ENCODE measurements at regions not wholly inside any gene's neighbourhood (a gene's known extent, or its start where the extent isn't known, plus 50 kb on each side); places are given as distances from the start of the nearest gene placed in this dataset.
A peak's percentile ranks its signal among the peaks of the same experiment; 100 is the strongest.

- DNase-seq (ENCODE audit: low read depth, low spot score), result no peak
- in situ Hi-C loops (cut with HindIII; ENCODE audit: low pct_unique_long_range_greater_than_20kb, low sequenced_read_pairs), result no loop called here
Measured at GRCh38 chr4:132958457-132959263, 190.4 kb upstream of the PCDH10 start.

- in situ Hi-C loops (cut with HindIII; ENCODE audit: low pct_unique_long_range_greater_than_20kb, low sequenced_read_pairs), result no loop called here
- DNase-seq (ENCODE audit: low read depth, low spot score), result no peak
Measured at GRCh38 chr4:132981611-132982010, 167.5 kb upstream of the PCDH10 start.

- in situ Hi-C loops (cut with HindIII; ENCODE audit: low pct_unique_long_range_greater_than_20kb, low sequenced_read_pairs), result no loop called here
- no peak for DNase-seq (ENCODE audit: low read depth, low spot score)
Measured at GRCh38 chr4:132982151-132982550, 166.9 kb upstream of the PCDH10 start.

- DNase-seq (ENCODE audit: low read depth, low spot score), result no peak
- in situ Hi-C loops (cut with HindIII; ENCODE audit: low pct_unique_long_range_greater_than_20kb, low sequenced_read_pairs), result no loop called here
Measured at GRCh38 chr4:132991111-132991510, 158.0 kb upstream of the PCDH10 start.

GRCh38 chr4:132992686-132993085, 156.4 kb upstream of the PCDH10 start:
- in situ Hi-C loops (cut with HindIII; ENCODE audit: low pct_unique_long_range_greater_than_20kb, low sequenced_read_pairs), result no loop called here
- peak; percentile 31 for DNase-seq (ENCODE audit: low read depth, low spot score)

GRCh38 chr4:132998585-132999230, 150.4 kb upstream of the PCDH10 start:
- DNase-seq (ENCODE audit: low read depth, low spot score), result no peak
- in situ Hi-C loops (cut with HindIII; ENCODE audit: low pct_unique_long_range_greater_than_20kb, low sequenced_read_pairs), result no loop called here

GRCh38 chr4:133000012-133000411, 149.1 kb upstream of the PCDH10 start:
- DNase-seq (ENCODE audit: low read depth, low spot score), result no peak

GRCh38 chr4:133003169-133003568, 145.9 kb upstream of the PCDH10 start:
- in situ Hi-C loops (cut with HindIII; ENCODE audit: low pct_unique_long_range_greater_than_20kb, low sequenced_read_pairs), result no loop called here
- DNase-seq (ENCODE audit: low read depth, low spot score), result peak; percentile 46

More at GRCh38 chr4:133000012-133000411, 149.1 kb upstream of the PCDH10 start:
- in situ Hi-C loops (cut with HindIII; ENCODE audit: low pct_unique_long_range_greater_than_20kb, low sequenced_read_pairs), result no loop called here

- DNase-seq (ENCODE audit: low read depth, low spot score), result no peak
- in situ Hi-C loops (cut with HindIII; ENCODE audit: low pct_unique_long_range_greater_than_20kb, low sequenced_read_pairs), result no loop called here
Measured at GRCh38 chr4:133014473-133015135, 134.5 kb upstream of the PCDH10 start.

- in situ Hi-C loops (cut with HindIII; ENCODE audit: low pct_unique_long_range_greater_than_20kb, low sequenced_read_pairs), result no loop called here
- DNase-seq (ENCODE audit: low read depth, low spot score), result no peak
Measured at GRCh38 chr4:133045288-133045687, 103.8 kb upstream of the PCDH10 start.

GRCh38 chr4:133046156-133046555, 102.9 kb upstream of the PCDH10 start:
- in situ Hi-C loops (cut with HindIII; ENCODE audit: low pct_unique_long_range_greater_than_20kb, low sequenced_read_pairs), result no loop called here
- DNase-seq (ENCODE audit: low read depth, low spot score), result no peak

GRCh38 chr4:133058701-133059100, 90.4 kb upstream of the PCDH10 start:
- in situ Hi-C loops (cut with HindIII; ENCODE audit: low pct_unique_long_range_greater_than_20kb, low sequenced_read_pairs), result no loop called here
- no peak for DNase-seq (ENCODE audit: low read depth, low spot score)

GRCh38 chr4:133059117-133059516, 90.0 kb upstream of the PCDH10 start:
- DNase-seq (ENCODE audit: low read depth, low spot score), result no peak
- in situ Hi-C loops (cut with HindIII; ENCODE audit: low pct_unique_long_range_greater_than_20kb, low sequenced_read_pairs), result no loop called here

- DNase-seq (ENCODE audit: low read depth, low spot score), result no peak
Measured at GRCh38 chr4:133062851-133063250, 86.2 kb upstream of the PCDH10 start.

GRCh38 chr4:133068083-133068482, 81.0 kb upstream of the PCDH10 start:
- DNase-seq (ENCODE audit: low read depth, low spot score), result no peak

More at GRCh38 chr4:133062851-133063250, 86.2 kb upstream of the PCDH10 start:
- in situ Hi-C loops (cut with HindIII; ENCODE audit: low pct_unique_long_range_greater_than_20kb, low sequenced_read_pairs), result no loop called here

GRCh38 chr4:133081246-133081645, 67.8 kb upstream of the PCDH10 start:
- in situ Hi-C loops (cut with HindIII; ENCODE audit: low pct_unique_long_range_greater_than_20kb, low sequenced_read_pairs), result no loop called here
- DNase-seq (ENCODE audit: low read depth, low spot score), result peak; percentile 2

More at GRCh38 chr4:133068083-133068482, 81.0 kb upstream of the PCDH10 start:
- in situ Hi-C loops (cut with HindIII; ENCODE audit: low pct_unique_long_range_greater_than_20kb, low sequenced_read_pairs), result no loop called here

GRCh38 chr4:133084421-133084820, 64.7 kb upstream of the PCDH10 start:
- in situ Hi-C loops (cut with HindIII; ENCODE audit: low pct_unique_long_range_greater_than_20kb, low sequenced_read_pairs), result no loop called here
- DNase-seq (ENCODE audit: low read depth, low spot score), result no peak

GRCh38 chr4:133095591-133095990, 53.5 kb upstream of the PCDH10 start:
- DNase-seq (ENCODE audit: low read depth, low spot score), result no peak
- in situ Hi-C loops (cut with HindIII; ENCODE audit: low pct_unique_long_range_greater_than_20kb, low sequenced_read_pairs), result no loop called here
